ENCODE measurements at regions not wholly inside any gene's neighbourhood (a gene's known extent, or its start where the extent isn't known, plus 50 kb on each side); places are given as distances from the start of the nearest gene placed in this dataset.

DNA sequence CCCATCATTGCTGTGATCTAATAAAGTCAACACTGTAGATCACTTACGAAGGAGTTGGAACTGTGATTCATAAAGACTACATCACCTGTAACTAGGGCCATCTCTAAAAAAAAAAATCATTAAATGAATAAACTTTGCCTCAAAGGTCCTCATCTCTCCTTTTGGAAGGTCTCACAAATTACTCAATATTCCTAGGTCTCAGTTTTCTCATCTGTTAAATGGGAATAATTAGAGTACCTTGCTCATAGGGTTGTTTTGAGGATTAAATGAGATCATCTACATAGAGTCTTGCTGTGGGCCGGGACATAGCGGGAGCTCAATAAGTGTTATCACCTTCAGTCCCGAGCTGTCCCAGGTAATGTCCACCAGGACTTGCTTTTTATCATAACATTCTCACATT is 335.1 kb upstream of the PROK2 start:
- no peaks in the 10 kb centered on the region for H3K4me1 ChIP-seq
- no peaks in the 10 kb centered on the region for H3K27me3 ChIP-seq
- H3K36me3 ChIP-seq = no peaks in the 10 kb centered on the region
- DNase-seq = no peak
- H3K4me3 ChIP-seq = no peak overlapping the region
- no peaks in the 10 kb centered on the region for H3K9me3 ChIP-seq
- ATAC-seq (ENCODE audit: low FRiP score in 2 of 2) = no peak
- TF ChIP-seq POLR2A (IDR thresholded peaks at IDR 0.05) = no peak
- no peak for TF ChIP-seq POLR2AphosphoS5 (IDR thresholded peaks at IDR 0.05)
- TF ChIP-seq EP300 (IDR thresholded peaks at IDR 0.05) = no peak
- TF ChIP-seq, protein P1, sequence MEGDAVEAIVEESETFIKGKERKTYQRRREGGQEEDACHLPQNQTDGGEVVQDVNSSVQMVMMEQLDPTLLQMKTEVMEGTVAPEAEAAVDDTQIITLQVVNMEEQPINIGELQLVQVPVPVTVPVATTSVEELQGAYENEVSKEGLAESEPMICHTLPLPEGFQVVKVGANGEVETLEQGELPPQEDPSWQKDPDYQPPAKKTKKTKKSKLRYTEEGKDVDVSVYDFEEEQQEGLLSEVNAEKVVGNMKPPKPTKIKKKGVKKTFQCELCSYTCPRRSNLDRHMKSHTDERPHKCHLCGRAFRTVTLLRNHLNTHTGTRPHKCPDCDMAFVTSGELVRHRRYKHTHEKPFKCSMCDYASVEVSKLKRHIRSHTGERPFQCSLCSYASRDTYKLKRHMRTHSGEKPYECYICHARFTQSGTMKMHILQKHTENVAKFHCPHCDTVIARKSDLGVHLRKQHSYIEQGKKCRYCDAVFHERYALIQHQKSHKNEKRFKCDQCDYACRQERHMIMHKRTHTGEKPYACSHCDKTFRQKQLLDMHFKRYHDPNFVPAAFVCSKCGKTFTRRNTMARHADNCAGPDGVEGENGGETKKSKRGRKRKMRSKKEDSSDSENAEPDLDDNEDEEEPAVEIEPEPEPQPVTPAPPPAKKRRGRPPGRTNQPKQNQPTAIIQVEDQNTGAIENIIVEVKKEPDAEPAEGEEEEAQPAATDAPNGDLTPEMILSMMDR (IDR thresholded peaks at IDR 0.05) = no peak
- H3K27ac ChIP-seq = no peak overlapping the region
- WGBS, 2 donors = 94 to 98% methylated on average over 4 of the region's 4 CpGs

DNA sequence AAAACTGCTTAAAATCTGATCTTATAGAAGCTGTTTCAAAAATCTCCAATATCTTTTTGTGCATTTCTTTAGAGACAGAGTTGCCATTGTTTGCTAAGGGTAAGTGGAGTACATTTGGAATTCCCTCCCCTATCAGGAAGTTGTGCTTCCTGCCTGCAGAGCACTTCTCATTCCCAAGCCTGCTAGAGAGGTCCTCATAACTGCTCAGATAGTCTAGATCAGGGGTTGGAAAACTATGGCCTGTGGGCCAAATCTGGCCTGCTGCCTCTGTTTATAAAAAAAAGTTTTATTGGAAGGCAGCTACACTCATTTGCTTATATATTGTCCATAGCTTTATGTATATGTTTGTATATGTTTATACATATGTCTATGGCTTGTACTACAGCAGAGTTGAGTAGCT is 333.7 kb upstream of the PROK2 start:
- ATAC-seq (ENCODE audit: low FRiP score in 2 of 2) (no peak), DNase-seq (no peak)
- TF ChIP-seq, protein P1 (IDR thresholded peaks at IDR 0.05) = no peak
- TF ChIP-seq EP300 (IDR thresholded peaks at IDR 0.05) (no peak), POLR2AphosphoS5 (IDR thresholded peaks at IDR 0.05) (no peak), POLR2A (IDR thresholded peaks at IDR 0.05) (no peak)
- Histone ChIP-seq H3K4me3 (no peak overlapping the region), H3K9me3 (no peaks in the 10 kb centered on the region), H3K27me3 (no peaks in the 10 kb centered on the region), H3K27ac (no peak overlapping the region), H3K36me3 (no peaks in the 10 kb centered on the region), H3K4me1 (no peaks in the 10 kb centered on the region)

DNA sequence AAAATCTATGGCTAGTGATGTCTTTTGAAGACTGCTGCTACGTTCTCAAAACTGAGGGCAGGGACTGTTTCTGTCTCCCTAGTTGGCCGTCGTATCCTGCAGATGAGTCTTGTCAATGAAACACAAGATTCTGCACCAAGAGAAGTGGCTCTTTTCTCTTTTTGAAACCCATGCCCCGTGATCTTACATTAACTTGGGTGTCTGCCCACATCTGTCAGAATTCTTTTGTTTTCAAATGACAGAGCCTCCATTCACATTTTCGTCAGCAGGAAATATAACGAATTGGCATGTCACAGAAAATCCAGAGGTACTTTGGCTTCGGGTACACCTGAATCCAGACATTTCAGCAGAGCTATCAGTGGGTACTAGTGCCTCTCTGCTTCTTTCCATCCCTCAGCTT is 331.3 kb upstream of the PROK2 start:
- 86 to 88% methylated on average over 7 of the region's 7 CpGs for WGBS, 2 donors
- H3K36me3 ChIP-seq = no peaks in the 10 kb centered on the region
- H3K9me3 ChIP-seq = no peaks in the 10 kb centered on the region
- no peak for DNase-seq
- H3K4me3 ChIP-seq = no peak overlapping the region
- ATAC-seq (ENCODE audit: low FRiP score in 2 of 2) = no peak
- H3K27ac ChIP-seq = no peak overlapping the region
- no peaks in the 10 kb centered on the region for H3K27me3 ChIP-seq
- TF ChIP-seq, protein P1 (IDR thresholded peaks at IDR 0.05) = no peak
- TF ChIP-seq POLR2AphosphoS5 (IDR thresholded peaks at IDR 0.05) = no peak
- TF ChIP-seq POLR2A (IDR thresholded peaks at IDR 0.05) = no peak
- TF ChIP-seq EP300 (IDR thresholded peaks at IDR 0.05) = no peak
- H3K4me1 ChIP-seq = no peaks in the 10 kb centered on the region

DNA sequence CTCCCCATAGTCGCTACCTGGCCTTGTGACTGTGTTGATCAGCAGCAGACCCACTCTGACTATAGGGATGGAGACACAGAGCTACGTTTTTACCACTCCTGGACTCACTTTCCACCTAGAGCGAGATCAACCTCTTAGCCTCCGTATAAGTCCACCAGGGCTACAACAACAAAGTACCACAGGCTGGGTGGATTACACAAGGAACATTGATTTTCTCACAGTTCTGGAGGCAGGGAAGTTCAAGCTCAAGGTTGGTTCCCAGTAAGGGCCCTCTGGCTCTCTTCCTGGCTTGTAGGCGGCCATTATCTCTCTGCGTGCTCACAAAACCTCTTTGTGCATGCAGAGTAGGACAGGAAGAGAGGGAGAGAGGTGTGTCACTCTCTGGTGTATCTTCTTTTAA is 330.4 kb upstream of the PROK2 start:
- H3K36me3 ChIP-seq = no peaks in the 10 kb centered on the region
- TF ChIP-seq POLR2A (IDR thresholded peaks at IDR 0.05) = no peak
- TF ChIP-seq POLR2AphosphoS5 (IDR thresholded peaks at IDR 0.05) = no peak
- TF ChIP-seq, protein P1 (IDR thresholded peaks at IDR 0.05) = no peak
- no peak for TF ChIP-seq EP300 (IDR thresholded peaks at IDR 0.05)
- H3K27ac ChIP-seq = no peak overlapping the region
- ATAC-seq (ENCODE audit: low FRiP score in 2 of 2) = no peak
- H3K27me3 ChIP-seq = no peaks in the 10 kb centered on the region
- no peak for DNase-seq
- 94 to 99% methylated on average over 6 of the region's 6 CpGs for WGBS, 2 donors
- no peaks in the 10 kb centered on the region for H3K9me3 ChIP-seq
- no peaks in the 10 kb centered on the region for H3K4me1 ChIP-seq
- H3K4me3 ChIP-seq = no peak overlapping the region

DNA sequence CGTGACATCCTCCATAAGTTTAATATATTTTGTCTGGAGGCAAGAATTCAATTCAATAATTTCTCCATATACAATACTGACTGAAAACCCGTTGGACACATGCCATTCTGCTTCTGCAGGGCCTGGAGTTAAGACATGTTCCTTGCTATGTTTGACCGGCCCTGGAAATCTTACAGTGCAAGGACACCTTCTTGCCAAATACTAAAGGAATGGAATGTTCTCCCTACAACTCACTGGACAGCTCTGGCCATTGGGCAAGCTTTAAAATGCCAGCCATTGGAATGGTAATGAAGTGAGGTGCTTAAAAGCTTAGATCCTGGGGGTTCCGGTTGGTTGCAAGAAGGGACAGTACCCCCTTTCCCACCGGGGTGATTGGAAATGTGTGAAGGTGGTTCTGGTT is 329.8 kb upstream of the PROK2 start:
- no peak overlapping the region for H3K4me3 ChIP-seq
- DNase-seq (no peak), ATAC-seq (ENCODE audit: low FRiP score in 2 of 2) (no peak)
- 69 to 86% methylated on average over 4 to 5 of the region's 5 CpGs for WGBS, 2 donors
- no peaks in the 10 kb centered on the region for H3K27me3 ChIP-seq
- no peak overlapping the region for H3K27ac ChIP-seq
- no peaks in the 10 kb centered on the region for H3K36me3 ChIP-seq
- H3K9me3 ChIP-seq = no peaks in the 10 kb centered on the region
- no peak for TF ChIP-seq EP300 (IDR thresholded peaks at IDR 0.05)
- TF ChIP-seq, protein P1 (IDR thresholded peaks at IDR 0.05) = no peak
- no peak for TF ChIP-seq POLR2A (IDR thresholded peaks at IDR 0.05)
- TF ChIP-seq POLR2AphosphoS5 (IDR thresholded peaks at IDR 0.05) = no peak
- peaks cover 0 to 4% (median 0%) of the 10 kb centered on the region in 4 donors for H3K4me1 ChIP-seq
